SK-N-SH treated with all-trans-retinoic acid at 6 μM for 48 hours (cell line): ENCODE measurements at regions not wholly inside any gene's neighbourhood (a gene's known extent, or its start where the extent isn't known, plus 50 kb on each side); places are given as distances from the start of the nearest gene placed in this dataset.

Experiments used
- ARNTL ChIP-seq: fragments of 450-650 bp; formaldehyde crosslinking; IDR thresholded peaks from 2 replicates; pipeline ENCODE4 v1.5.0; 2020; ENCODE audit warnings: low read depth, mild to moderate bottlenecking, moderate library complexity, borderline replicate concordance
- CREB5 ChIP-seq: fragments of 250-450 bp; sonication (Bioruptor Pico); IDR thresholded peaks from 2 replicates; pipeline ENCODE4 v1.5.1; 2020; ENCODE audit warnings: low read depth, mild to moderate bottlenecking, moderate library complexity
- CSDC2 ChIP-seq: fragments of 250-450 bp; sonication (Bioruptor Pico); IDR thresholded peaks from 2 replicates; pipeline ENCODE4 v1.5.0; 2020; ENCODE audit warnings: mild to moderate bottlenecking, moderate library complexity
- GLIS3 ChIP-seq: fragments of 250-450 bp; sonication (Bioruptor Pico); IDR thresholded peaks from 2 replicates; pipeline ENCODE4 v1.5.0; 2020; ENCODE audit warnings: mild to moderate bottlenecking, moderate library complexity
- OSR1 ChIP-seq: fragments of 250-450 bp; sonication (Bioruptor Pico); IDR thresholded peaks from 2 replicates; pipeline ENCODE4 v1.8.0; 2022; ENCODE audit warnings: moderate library complexity, mild to moderate bottlenecking, inconsistent platforms
- PATZ1 ChIP-seq: fragments of 250-450 bp; sonication (Bioruptor Pico); IDR thresholded peaks from 2 replicates; pipeline ENCODE4 v1.8.0; 2020; ENCODE audit warnings: mild to moderate bottlenecking, moderate library complexity, borderline replicate concordance
- POU6F1 ChIP-seq: fragments of 250-450 bp; sonication (Bioruptor Pico); IDR thresholded peaks from 2 replicates; pipeline ENCODE4 v1.8.0; 2021; ENCODE audit warnings: low read depth, mild to moderate bottlenecking, moderate library complexity, borderline replicate concordance
- PPARA ChIP-seq: fragments of 250-450 bp; sonication (Bioruptor Pico); IDR thresholded peaks from 2 replicates; pipeline ENCODE4 v1.5.0; 2020; ENCODE audit warnings: mild to moderate bottlenecking, borderline replicate concordance
- RARB ChIP-seq: fragments of 250-450 bp; sonication (Bioruptor Pico); IDR thresholded peaks from 2 replicates; pipeline ENCODE4 v1.8.0; 2021; ENCODE audit warnings: mild to moderate bottlenecking, moderate library complexity
- SNAI2 ChIP-seq: fragments of 250-450 bp; sonication (Bioruptor Pico); IDR thresholded peaks from 2 replicates; pipeline ENCODE4 v1.5.0; 2020; ENCODE audit warnings: mild to moderate bottlenecking, moderate library complexity
- TSHZ2 ChIP-seq: fragments of 250-450 bp; sonication (Bioruptor Pico); IDR thresholded peaks from 2 replicates; pipeline ENCODE4 v1.5.0; 2020; ENCODE audit warnings: mild to moderate bottlenecking, moderate library complexity
- ZFP3 ChIP-seq: fragments of 250-450 bp; sonication (Bioruptor Pico); IDR thresholded peaks from 2 replicates; pipeline ENCODE4 v1.5.0; 2020; ENCODE audit warnings: mild to moderate bottlenecking, moderate library complexity
- ZNF565 ChIP-seq: fragments of 450-650 bp; formaldehyde crosslinking; conservative IDR thresholded peaks from 2 replicates; pipeline ENCODE4 v1.5.0; 2020; ENCODE audit warnings: low read depth, mild to moderate bottlenecking, moderate library complexity
- ZNF8 ChIP-seq: fragments of 450-650 bp; formaldehyde crosslinking; IDR thresholded peaks from 2 replicates; pipeline ENCODE4 v1.5.0; 2020; ENCODE audit warnings: mild to moderate bottlenecking, moderate library complexity

GRCh38 chr12:89970722-89971121 is 262.1 kb upstream of the ATP2B1 start:
- TF ChIP-seq ZNF565 (CRISPR knock-in tag), result no peak
- no peak for TF ChIP-seq PPARA (CRISPR knock-in tag)
- no peak for TF ChIP-seq ZFP3 (CRISPR knock-in tag)
- TF ChIP-seq CSDC2 (CRISPR knock-in tag), result no peak
- no peak for TF ChIP-seq TSHZ2
- no peak for TF ChIP-seq ARNTL (CRISPR knock-in tag)
- TF ChIP-seq OSR1, result no peak
- TF ChIP-seq RARB (CRISPR knock-in tag), result no peak
- no peak for TF ChIP-seq SNAI2 (CRISPR knock-in tag)
- no peak for TF ChIP-seq CREB5 (CRISPR knock-in tag)
- TF ChIP-seq PATZ1 (CRISPR knock-in tag), result no peak
- TF ChIP-seq GLIS3 (CRISPR knock-in tag), result no peak
- no peak for TF ChIP-seq ZNF8
- TF ChIP-seq POU6F1 (CRISPR knock-in tag), result no peak
